Cortex of kidney (tissue), 1 donor: ENCODE measurements at regions not wholly inside any gene's neighbourhood (a gene's known extent, or its start where the extent isn't known, plus 50 kb on each side); places are given as distances from the start of the nearest gene placed in this dataset.

Experiments
- DNase-seq: peaks from one replicate; lab custom pipeline; 2025; lab: John Stamatoyannopoulos, UW

DNA sequence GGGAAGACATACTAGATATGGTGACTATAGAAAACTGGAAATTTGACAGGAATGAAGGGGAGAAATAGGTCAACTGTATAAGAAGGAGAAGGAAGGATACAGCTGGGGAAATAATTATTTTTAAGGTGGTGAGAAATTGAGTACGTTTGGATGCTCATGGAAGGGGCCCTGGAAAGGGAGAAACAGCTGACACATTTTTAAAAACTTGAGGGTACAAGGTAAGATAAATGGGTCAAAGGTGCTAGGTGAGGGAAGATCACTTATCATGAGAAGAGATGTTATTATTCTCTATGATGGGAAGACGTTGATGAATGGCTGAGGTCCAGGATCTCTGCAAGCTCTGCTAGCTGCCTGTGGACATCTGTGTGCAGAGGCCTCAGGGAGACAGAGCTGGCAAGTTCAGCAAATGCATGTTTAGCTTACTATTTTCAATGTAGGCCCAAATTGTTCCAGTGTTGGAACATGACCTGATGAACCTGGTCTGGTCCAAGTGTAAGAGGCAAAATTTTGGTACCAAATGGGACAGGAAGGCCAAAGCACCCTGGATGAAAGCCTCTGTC, 181.7 kb downstream of the MTRR start:
- no peak for DNase-seq

DNA sequence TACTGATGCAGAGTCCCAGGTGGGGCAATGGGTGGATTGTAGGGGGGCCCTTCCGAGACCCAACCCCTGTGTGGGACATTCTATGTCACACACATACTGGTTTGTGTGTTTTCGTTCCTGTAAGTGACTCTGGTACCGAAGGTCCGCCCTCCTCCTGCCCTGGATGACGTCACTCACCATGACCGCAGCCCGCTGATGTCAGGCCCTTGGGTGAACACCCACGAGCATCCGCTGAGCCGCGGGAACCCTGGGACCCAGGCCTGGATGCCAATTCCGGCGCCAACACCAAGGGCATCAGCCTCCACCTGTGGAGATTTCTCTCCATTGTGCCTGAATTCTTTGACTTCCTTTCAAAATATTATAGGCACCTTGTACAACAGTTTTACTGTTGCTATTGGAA, 184.3 kb downstream of the MTRR start:
- no peak for DNase-seq

DNA sequence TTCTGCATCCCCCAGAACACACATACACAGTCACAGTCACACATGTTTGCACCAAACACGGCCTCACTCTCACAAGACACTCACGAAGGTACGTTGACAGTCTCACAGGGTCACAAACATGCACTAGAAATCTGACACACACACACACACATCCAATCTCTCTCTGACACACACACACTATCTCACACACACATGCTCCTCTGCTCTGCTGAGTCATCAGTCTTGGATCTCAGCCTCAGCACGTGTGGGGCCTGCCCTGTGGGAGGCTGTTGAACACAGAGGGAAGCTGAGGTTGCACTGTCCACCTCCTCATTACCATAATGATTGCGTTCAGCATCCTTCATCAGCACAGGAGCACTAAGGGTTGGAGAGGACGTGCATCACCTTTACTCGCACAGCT, 188.8 kb downstream of the MTRR start:
- no peak for DNase-seq

GRCh38 chr5:8058616-8059190, 189.8 kb downstream of the MTRR start:
- no peak for DNase-seq

DNA sequence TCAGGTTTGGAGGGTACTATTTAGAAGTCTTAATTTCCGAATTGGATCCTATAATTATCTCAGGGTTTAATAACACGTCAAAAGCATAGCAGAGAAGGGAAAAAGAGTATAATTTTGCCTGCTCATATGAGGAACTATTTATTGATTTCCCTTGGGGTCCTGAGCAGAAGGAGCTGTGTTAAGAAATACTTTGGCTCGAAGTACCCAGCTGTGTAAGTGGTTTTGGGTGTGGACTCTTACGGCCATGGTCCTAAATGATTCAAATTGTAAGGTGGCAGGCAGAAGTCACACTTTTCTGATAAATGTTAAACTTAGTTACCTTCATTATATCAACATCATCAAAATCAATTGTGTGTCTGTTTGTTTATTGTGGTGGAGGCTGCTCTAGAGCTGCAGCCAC, 190.4 kb downstream of the MTRR start:
- DNase-seq = no peak

GRCh38 chr5:8060235-8060952, 191.4 kb downstream of the MTRR start:
- no peak for DNase-seq

GRCh38 chr5:8060953-8061429, 192.0 kb downstream of the MTRR start:
- no peak for DNase-seq

DNA sequence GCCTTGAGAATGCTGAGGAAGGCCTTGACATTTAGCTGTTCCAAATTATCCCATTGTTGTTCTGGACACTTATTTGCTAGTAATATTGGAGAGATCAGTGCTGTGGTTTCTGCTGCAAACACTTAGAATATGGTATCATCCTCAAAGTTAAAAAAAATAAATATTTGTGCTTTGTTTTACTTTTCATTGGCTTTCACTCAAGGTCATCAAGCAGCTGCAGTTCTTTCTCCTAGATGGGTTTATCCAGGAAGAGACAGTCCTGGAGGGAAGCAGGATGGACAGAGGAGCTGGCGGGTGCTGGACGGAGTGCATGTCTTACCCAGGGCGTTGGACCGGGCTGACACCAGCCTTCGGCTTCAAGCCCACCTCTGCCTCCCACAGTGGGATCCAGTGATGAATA, 193.6 kb downstream of the MTRR start:
- no peak for DNase-seq

DNA sequence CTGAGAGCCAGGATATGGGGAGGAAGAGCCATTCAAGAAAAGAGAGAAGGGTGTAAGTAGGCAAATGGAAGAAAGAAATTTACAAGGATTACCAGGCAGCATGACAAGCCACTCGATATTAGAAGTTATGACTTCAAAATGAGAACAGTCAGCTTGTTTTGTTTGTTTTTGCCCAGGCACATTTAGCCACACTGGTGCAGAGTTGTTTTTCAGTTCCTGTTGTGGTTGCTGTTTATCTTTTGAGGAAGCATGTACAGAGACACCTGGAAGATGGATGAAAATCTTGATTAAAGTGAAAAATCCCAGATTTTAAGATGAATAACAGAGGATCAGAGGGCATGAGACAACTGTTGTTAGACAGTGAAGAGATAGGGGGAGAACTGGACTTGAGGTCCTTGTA, 199.1 kb downstream of the MTRR start:
- DNase-seq = no peak

DNA sequence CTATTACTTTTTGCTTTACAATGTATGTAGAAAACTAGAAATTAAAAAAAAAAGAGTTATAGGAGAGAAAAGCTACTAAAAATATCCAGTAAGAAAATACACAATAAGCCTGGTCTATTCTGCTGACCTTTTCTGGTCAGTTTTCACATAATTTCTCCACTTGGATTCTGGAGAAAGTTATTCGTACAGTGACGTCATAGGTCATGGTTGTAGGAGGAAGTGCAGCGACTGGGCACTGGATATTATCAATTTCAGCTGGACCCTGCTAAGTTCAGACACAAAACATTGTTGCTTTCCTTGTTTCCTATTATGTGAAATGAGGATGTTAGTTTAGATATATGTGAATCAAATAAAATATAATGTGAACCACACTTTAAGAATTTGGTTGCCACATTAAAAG, 201.2 kb downstream of the MTRR start:
- DNase-seq = no peak

DNA sequence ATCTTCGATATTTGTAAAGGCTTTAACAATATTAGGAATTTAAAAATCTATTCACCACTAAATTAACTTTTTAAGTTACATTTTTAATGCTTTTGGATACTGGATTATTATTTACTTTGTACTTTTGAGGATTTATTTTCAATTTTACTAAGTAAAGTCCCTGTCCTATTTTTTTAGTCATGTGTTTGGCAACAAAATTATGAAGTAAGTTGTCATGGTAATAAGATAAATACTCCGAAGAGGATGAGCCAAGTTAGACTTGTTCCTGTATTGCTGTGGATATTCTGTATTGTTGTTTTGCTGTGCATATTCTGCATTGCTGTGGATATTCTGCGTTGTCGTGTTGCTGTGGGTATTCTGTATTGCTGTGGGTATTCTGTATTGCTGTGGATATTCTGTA, 210.1 kb downstream of the MTRR start:
- no peak for DNase-seq

DNA sequence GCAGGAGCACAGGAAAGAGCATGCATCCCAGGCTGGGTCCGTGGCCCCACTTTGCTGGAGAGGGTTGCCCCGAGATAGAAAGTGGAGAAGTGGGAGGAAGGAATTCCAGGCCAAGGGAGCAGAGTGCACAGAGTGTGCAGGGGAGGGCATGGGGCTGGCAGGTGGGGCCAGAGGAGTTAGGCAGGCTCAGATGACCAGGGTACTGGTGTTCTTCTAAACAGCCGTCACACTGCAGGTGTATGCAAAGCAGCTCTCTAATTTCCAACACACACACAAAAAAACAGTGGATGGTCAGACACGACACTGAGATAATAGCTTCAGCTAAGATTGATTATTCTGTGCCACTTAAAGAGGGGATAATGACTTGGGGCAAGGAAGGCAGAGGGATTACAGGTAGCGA, 212.2 kb downstream of the MTRR start:
- DNase-seq = no peak

DNA sequence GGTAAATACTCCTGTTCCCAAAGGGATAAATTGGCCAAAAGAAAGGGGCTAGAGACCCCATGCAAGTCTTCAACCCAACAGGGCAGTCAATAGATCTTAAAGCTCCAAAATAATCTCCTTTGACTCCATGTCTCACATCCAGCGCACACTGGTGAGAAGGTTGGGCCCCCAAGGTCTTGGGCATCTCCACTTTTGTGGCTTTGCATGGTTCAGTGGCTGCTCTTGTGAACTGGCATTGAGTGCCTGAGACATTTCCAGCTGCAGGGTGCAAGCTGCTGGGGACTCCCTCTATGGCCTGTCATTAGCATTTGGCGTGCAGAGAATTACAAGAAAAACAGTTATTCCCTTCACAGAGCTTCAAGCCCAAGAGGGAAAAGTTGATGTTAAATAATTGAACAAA, 224.7 kb downstream of the MTRR start:
- DNase-seq = no peak

DNA sequence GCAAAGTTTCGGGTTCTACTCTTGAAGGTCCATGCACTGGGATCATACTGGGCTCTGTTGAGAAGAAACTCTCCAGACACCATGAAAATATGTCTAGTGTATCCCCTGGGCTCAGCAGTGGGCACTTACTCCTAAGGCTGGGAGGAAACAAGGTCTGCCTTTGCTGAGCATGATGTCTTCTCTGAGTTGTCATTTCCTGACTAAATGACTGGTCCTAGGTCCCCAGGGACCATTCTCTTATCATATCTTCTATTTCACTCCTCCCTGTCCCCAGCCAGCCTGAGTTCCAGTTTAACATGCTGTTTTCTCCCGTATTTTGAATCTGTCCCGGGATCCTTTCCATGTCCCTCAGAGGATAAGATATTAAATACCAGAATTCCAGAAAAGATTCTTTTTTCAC, 225.4 kb downstream of the MTRR start:
- no peak for DNase-seq

GRCh38 chr5:8097146-8097545, 228.2 kb downstream of the MTRR start:
- DNase-seq = no peak

DNA sequence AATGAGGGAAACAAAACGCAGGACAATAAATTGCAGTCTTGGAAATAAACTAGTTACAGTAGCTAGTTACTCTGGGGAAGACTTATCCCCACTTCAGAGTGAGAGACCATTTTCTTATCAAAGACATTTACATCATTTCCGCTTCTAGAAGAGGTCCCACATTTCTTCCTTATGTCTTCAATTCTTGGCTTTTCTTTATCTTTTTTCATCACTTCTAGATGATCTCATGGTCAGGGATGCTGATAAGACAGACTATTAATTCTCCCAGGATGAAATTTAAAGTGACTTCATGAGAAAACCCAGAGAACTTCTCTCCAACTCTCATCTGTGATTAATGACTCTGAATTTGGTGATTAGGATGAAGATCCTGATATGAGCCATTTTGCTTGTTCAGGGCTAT, 229.1 kb downstream of the MTRR start:
- DNase-seq = no peak

DNA sequence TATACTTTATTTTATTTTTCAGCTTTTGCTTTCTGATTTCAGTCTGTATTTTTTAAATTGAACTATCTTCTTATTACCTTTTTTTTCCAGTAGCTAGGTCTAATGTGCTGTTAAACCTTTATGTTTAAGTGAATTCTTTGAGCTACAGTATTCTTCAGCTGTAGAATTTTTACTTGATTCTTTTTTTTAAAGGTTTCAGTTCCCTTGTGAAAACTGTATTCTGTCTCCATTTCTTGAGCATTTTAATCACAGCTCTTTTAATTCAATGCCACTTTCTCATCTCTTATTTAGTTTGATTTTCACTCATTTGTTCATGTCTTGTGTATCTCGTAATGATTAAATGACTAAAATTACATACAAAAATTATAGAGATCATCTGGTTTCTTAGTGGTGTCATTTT, 233.8 kb downstream of the MTRR start:
- no peak for DNase-seq

DNA sequence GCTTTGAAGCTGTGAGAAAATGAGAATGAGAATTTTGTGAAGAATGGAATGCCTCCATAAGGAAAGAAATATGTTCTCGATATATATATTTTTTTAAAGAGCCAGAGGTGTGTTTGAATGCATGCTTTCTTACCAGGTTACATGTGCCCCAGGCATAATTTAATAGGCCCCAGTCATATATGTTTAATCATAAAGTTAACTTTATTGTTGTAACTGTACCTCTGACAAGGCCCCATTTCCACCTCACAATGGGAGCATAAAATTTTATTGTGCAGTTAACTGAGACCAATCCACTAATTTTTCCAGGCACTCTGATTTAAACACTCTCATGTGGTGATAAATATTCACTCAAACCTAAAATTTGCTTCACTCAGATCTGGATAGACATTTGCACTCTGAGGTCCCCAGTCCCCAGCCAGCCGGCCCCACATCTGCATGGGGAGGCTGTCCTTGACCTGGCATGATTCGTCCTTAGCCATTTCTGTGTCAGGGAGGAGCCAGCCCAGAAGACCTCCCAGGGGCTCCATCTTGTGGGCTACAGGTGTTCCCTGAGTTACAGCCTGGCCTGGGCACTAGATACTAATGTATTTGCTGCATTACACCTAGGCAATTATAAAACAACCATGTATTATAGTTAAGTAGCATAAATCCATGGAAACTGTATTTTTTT, 245.8 kb downstream of the MTRR start:
- DNase-seq = no peak

DNA sequence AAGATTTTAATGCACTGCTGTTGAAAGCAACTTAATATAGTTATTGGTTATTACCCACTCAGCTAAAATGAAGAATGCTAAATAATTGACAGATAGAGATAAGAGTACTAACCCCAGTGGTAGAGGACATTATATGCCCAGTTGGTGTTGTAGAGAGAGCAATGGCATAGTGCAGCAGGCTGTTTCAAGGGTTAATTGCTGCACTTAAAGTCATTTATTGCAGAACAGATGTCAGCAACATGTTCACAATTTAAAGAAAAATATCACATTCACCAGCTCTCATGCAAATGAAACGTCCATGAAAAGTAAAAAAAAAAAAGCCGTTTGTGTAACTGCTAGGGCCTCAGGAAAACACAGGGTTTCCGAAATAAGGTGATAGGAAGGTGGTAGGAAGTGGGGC, 254.6 kb downstream of the MTRR start:
- DNase-seq = no peak

- no peak for DNase-seq
Measured at GRCh38 chr5:8134609-8135008, 265.7 kb downstream of the MTRR start.

DNA sequence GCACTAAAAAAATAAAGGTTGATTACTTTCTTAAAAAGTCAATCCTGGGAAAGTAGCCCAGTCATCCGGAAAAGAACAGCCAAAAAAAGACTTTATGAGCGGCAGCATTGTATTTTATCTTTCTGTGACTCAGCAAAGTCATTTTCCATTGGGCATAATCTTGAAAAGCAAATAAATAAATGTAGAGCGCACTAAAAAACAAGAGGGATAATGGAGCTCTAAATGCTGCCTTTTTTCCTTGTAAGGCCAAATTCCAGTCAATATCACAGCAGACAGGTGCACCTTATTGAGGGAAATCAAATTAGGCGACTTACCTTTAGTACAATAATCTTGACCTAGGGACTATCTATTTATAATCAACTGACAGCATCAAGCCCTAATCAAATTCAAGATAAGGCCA, 266.8 kb downstream of the MTRR start:
- no peak for DNase-seq

DNA sequence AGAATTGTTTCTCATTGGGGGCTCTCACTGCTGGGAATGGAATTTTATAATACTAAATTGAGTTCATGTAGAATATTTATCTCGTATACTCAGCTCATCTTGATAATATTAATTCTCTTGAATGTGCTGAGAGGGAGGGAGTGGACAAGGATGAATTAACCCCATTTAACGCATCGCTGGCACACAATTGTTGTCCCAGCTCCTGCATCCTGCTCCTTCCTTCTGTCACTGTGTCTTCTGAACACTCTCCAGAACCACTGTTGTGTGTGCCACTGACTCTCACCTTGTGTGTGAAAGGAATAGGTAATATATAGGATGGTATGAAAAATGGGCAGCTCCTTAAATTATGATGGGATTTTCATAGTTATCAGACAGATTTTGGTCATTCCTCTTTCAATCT, 267.3 kb downstream of the MTRR start:
- DNase-seq = no peak

GRCh38 chr5:8137941-8138550, 269.1 kb downstream of the MTRR start:
- DNase-seq = no peak
